ENCODE measurements at regions not wholly inside any gene's neighbourhood (a gene's known extent, or its start where the extent isn't known, plus 50 kb on each side); places are given as distances from the start of the nearest gene placed in this dataset.

DNA sequence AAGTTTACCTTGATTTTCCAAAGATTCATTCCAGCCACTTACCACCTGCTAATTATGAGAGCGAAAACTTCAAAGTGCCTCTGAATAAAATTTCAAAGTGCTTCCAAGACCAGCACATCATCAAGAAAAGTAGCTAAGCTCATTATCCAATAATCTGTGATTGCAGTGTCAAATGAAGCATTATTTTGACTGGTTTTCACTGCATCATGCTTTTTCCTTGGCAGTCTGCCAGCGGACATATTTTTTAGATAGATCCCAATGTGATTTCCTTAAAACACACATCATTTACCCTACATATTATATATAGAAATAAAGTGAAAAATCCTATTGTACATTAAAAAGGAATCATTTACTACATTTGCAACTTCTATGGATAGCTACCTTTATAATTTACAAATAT, 508.6 kb upstream of the FAM174A start (continued):
- no peak for TF ChIP-seq PRDM15 (CRISPR knock-in tag; IDR thresholded peaks at IDR 0.05)
- no peak for TF ChIP-seq FOXJ3 (CRISPR knock-in tag; IDR thresholded peaks at IDR 0.05; ENCODE audit: borderline replicate concordance)
- no peak for TF ChIP-seq FOXK1 (CRISPR knock-in tag; IDR thresholded peaks at IDR 0.05)

DNA sequence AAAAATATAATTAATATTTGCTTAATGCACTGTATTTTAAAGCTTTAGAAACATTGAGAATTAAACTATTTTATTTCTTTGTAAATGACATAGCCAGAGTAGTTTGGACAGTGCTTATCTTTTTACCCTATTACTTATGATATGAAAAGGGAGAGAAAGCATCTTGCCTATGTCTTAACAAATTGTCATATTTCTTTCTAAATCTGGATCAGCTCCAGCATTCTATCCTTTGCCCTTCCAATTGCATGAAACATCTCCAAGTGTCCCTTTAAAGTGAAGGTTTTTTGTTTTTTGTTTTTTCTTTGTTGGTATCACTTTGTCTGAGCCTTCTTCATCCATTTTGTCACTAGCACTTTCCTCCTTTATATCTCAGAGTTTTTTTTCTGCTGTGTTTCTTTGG, 511.6 kb upstream of the FAM174A start:
- no peaks in the 10 kb centered on the region for H3K36me3 Mint-ChIP-seq
- ChIA-PET POLR2A (no interaction called here), CTCF (no interaction called here)
- H3K27me3 Mint-ChIP-seq (ENCODE audit: low read depth) = no peaks in the 10 kb centered on the region
- no peak overlapping the region for H3K4me3 Mint-ChIP-seq
- TF ChIP-seq ARID4B (CRISPR knock-in tag; IDR thresholded peaks at IDR 0.05; ENCODE audit: borderline replicate concordance) = no peak
- no peak for TF ChIP-seq SMAD3 (CRISPR knock-in tag; IDR thresholded peaks at IDR 0.05; ENCODE audit: borderline replicate concordance)
- H3K9me3 Mint-ChIP-seq = no peaks in the 10 kb centered on the region
- ATAC-seq (no peak), DNase-seq (ENCODE audit: low spot score) (no peak)
- no peaks in the 10 kb centered on the region for H3K4me1 Mint-ChIP-seq
- H3K27ac Mint-ChIP-seq = no peak overlapping the region

GRCh38 chr5:100017520-100018262, 517.5 kb upstream of the FAM174A start:
- DNase-seq (ENCODE audit: low spot score) (no peak), ATAC-seq (no peak)
- ChIA-PET CTCF (no interaction called here), POLR2A (no interaction called here)
- Mint-ChIP-seq H3K9me3 (no peaks in the 10 kb centered on the region), H3K4me3 (no peak overlapping the region), H3K4me1 (peaks cover 2% of the 10 kb centered on the region; the same call in 1 of the 2 replicates), H3K27me3 (ENCODE audit: low read depth) (no peaks in the 10 kb centered on the region), H3K27ac (no peak overlapping the region), H3K36me3 (no peaks in the 10 kb centered on the region)
- TF ChIP-seq ZNF317 (CRISPR knock-in tag; IDR thresholded peaks at IDR 0.05; ENCODE audit: borderline replicate concordance, low read depth) (no peak), IRF1 (CRISPR knock-in tag; IDR thresholded peaks at IDR 0.05) (no peak), MLX (CRISPR knock-in tag; IDR thresholded peaks at IDR 0.05) (no peak), ZNF281 (CRISPR knock-in tag; IDR thresholded peaks at IDR 0.05) (no peak), AFF4 (CRISPR knock-in tag; IDR thresholded peaks at IDR 0.05; ENCODE audit: borderline replicate concordance) (no peak)
- TF ChIP-seq, protein P1, sequence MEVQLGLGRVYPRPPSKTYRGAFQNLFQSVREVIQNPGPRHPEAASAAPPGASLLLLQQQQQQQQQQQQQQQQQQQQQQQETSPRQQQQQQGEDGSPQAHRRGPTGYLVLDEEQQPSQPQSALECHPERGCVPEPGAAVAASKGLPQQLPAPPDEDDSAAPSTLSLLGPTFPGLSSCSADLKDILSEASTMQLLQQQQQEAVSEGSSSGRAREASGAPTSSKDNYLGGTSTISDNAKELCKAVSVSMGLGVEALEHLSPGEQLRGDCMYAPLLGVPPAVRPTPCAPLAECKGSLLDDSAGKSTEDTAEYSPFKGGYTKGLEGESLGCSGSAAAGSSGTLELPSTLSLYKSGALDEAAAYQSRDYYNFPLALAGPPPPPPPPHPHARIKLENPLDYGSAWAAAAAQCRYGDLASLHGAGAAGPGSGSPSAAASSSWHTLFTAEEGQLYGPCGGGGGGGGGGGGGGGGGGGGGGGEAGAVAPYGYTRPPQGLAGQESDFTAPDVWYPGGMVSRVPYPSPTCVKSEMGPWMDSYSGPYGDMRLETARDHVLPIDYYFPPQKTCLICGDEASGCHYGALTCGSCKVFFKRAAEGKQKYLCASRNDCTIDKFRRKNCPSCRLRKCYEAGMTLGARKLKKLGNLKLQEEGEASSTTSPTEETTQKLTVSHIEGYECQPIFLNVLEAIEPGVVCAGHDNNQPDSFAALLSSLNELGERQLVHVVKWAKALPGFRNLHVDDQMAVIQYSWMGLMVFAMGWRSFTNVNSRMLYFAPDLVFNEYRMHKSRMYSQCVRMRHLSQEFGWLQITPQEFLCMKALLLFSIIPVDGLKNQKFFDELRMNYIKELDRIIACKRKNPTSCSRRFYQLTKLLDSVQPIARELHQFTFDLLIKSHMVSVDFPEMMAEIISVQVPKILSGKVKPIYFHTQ (CRISPR knock-in tag; IDR thresholded peaks at IDR 0.05) = no peak

Data from WTC11 (cell line).